ENCODE measurements at regions not wholly inside any gene's neighbourhood (a gene's known extent, or its start where the extent isn't known, plus 50 kb on each side); places are given as distances from the start of the nearest gene placed in this dataset.

DNA sequence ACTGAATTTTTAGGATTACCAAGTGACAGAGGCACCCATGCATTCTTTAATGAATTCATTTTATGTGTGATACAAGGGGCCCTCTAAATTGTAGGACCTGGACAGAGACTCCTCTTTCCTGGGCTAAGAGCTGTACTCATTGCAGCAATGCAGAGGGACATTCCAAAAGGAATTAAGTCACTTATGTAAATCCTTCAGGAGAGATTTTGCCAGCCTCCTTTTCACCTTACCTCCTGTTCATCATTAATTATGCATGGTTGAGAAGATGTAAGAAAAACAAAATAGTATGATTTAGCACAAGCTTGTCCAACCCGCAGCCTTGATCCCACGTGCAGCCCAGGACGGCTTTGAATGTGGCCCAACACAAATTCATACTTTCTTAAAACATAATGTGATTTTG is 84.5 kb upstream of the TANK start:
- TF ChIP-seq POLR2A (IDR thresholded peaks at IDR 0.05): no peak
- TF ChIP-seq, protein P1, sequence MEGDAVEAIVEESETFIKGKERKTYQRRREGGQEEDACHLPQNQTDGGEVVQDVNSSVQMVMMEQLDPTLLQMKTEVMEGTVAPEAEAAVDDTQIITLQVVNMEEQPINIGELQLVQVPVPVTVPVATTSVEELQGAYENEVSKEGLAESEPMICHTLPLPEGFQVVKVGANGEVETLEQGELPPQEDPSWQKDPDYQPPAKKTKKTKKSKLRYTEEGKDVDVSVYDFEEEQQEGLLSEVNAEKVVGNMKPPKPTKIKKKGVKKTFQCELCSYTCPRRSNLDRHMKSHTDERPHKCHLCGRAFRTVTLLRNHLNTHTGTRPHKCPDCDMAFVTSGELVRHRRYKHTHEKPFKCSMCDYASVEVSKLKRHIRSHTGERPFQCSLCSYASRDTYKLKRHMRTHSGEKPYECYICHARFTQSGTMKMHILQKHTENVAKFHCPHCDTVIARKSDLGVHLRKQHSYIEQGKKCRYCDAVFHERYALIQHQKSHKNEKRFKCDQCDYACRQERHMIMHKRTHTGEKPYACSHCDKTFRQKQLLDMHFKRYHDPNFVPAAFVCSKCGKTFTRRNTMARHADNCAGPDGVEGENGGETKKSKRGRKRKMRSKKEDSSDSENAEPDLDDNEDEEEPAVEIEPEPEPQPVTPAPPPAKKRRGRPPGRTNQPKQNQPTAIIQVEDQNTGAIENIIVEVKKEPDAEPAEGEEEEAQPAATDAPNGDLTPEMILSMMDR (IDR thresholded peaks at IDR 0.05): no peak

Measured in Peyer's patch (tissue), 4 donors.